MM.1S (cell line): ENCODE measurements at regions not wholly inside any gene's neighbourhood (a gene's known extent, or its start where the extent isn't known, plus 50 kb on each side); places are given as distances from the start of the nearest gene placed in this dataset.

Experiments used
- CTCF ChIP-seq: fragments of 300-600 bp; sonication (generic); IDR thresholded peaks from 2 replicates; pipeline ENCODE4 v1.5.1; 2016; ENCODE audit warnings: antibody characterized with exemption, low read length, mixed read lengths
- EZH2 ChIP-seq: fragments of 300-600 bp; sonication (generic); optimal IDR thresholded peaks from 2 replicates; pipeline ENCODE3; 2017; ENCODE audit warnings: low read depth, mild to moderate bottlenecking, antibody characterized with exemption, low read length, mixed read lengths
- EZH2phosphoT487 ChIP-seq: fragments of 300-600 bp; sonication (generic); IDR thresholded peaks from 2 replicates; pipeline ENCODE4 v1.6.1; 2018; ENCODE audit warnings: antibody characterized with exemption, low read length

GRCh38 chr13:80477661-80478443 lies 136.9 kb upstream of the SPRY2 start:
- TF ChIP-seq CTCF, result no peak
- no peak for TF ChIP-seq EZH2
- TF ChIP-seq EZH2phosphoT487, result no peak
